Fibroblast of mammary gland (primary cell): ENCODE measurements at regions not wholly inside any gene's neighbourhood (a gene's known extent, or its start where the extent isn't known, plus 50 kb on each side); places are given as distances from the start of the nearest gene placed in this dataset.

Experiments used
- DNase-seq: peaks from one replicate; pipeline ENCODE4 v3.0.0-alpha.2; 2010; ENCODE audit warnings: low read depth
- H3K4me3 ChIP-seq: 2 replicates; pipeline ENCODE4 v1.5.1; 2011; ENCODE audit warnings: low read depth, mild to moderate bottlenecking, low read length, moderate library complexity; ENCODE audit not compliant: control insufficient read depth
- TF ChIP-seq, protein P1 (sequence below): conservative IDR thresholded peaks from 2 replicates; pipeline ENCODE4 v1.5.1; 2011; ENCODE audit warnings: low read depth, low read length, inconsistent platforms; ENCODE audit not compliant: control insufficient read depth, insufficient read depth

DNA sequence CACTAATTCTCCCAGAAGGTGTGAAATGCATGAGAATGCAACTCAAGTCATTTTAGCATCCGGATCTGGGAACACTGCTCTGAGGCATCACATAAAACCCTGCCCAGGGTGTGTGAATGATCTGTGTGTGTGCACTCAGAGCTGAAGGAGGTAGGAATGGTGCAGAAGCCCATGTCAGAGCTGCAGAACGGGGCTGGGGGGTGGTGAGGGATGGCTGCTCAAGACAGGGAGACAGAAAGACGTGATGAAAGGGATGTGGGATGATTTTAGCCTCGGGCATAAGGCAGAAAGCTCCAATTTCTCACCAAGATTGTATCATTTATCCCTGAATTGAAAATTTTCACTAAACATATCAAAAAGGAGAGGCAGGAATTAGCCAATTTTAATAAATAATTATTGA is 369.1 kb downstream of the EIPR1 start:
- H3K4me3 ChIP-seq, result no peak overlapping the region
- TF ChIP-seq, protein P1, sequence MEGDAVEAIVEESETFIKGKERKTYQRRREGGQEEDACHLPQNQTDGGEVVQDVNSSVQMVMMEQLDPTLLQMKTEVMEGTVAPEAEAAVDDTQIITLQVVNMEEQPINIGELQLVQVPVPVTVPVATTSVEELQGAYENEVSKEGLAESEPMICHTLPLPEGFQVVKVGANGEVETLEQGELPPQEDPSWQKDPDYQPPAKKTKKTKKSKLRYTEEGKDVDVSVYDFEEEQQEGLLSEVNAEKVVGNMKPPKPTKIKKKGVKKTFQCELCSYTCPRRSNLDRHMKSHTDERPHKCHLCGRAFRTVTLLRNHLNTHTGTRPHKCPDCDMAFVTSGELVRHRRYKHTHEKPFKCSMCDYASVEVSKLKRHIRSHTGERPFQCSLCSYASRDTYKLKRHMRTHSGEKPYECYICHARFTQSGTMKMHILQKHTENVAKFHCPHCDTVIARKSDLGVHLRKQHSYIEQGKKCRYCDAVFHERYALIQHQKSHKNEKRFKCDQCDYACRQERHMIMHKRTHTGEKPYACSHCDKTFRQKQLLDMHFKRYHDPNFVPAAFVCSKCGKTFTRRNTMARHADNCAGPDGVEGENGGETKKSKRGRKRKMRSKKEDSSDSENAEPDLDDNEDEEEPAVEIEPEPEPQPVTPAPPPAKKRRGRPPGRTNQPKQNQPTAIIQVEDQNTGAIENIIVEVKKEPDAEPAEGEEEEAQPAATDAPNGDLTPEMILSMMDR, result no peak
- DNase-seq, result no peak

DNA sequence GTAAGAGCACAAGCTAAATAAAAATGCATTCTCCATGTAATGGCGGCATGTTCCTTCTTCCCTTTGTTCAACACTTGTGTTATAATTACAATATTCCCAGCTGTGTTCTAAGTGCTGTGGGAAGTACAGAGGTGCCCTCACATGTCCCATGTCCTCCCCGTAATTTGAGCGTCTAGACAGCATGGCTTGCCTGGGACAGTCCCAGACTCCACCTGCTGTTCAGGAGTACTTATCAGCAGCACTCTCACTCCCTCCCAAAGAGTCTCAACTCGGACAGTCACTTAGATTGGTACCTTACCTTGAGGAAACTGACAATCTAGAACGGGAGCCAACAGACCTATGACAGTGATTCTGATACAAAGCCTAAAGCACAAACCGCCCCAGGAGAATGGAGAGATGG is 370.5 kb downstream of the EIPR1 start:
- TF ChIP-seq, protein P1, result no peak
- DNase-seq, result no peak
- no peak overlapping the region for H3K4me3 ChIP-seq

DNA sequence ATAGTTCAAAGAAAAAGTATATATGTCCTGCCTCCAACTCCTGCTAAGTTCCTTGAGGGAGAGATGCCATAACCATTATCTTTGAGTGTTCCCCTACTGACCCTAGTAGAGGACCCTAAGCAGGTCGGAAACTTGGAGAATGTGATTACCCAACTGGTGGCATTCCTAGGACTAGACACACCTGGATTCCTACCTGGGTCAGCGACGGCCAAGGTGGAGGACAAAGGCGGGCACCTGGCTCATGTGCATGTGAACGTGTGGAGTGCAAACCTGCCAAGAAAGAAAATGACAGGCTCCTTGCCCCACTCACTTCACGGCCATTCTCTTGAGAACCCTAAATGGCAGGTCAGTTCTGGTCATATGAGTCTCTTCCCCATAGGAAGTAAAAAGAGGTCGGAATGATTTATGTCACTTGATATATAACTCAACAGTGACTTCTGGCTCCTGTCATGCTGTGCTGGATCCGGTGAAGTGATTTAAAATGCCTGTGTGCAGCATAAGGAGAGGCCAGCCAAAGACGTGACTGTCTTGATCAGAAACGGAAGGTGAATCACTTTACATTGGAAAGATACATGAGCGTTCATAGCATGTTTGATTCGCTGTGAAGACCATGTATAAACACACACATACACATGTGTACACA is 371.6 kb downstream of the EIPR1 start:
- no peak overlapping the region for H3K4me3 ChIP-seq
- TF ChIP-seq, protein P1, result no peak
- no peak for DNase-seq

DNA sequence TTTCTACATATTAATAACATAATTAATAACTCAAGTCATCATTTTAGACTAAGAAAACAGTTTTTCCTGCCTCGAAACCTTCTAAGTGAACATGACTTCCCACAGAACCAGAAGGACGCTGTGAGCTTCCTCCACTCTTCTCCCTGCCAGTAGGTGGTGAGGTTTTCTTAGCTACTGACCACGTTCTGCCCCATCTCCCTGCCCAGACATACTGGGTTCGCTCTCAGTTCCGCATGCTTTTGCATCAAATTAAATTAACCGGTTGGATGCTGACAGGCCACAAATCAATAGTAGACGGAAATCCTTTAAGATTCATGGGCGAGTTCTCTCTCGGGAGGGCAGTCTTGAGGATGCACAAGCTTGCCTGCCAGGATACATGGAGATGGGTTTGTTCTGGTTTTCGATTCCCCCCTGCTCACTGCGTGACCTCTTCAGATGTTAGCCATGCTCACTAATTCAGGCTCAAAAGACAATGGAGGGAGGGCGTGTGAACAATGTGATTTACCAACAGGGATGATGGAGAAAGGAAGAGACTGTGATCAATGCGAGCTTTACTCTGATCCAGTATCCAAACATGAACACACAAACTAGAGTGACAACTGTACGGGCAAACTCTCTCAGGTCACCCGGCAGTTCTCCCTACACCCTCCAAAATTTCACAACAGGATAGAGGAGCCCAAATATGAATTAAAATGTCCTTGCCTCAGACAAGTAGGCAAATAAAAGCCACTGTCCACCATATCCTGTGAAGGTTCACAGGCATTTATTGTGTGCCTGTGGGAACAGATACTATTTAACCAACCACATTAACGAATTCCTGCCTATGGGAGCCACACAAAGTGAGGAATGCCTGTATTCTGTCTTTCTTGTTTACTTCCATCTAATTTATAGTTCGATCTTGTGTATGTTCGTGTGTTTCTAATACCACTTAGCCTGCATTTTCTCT is 375.7 kb downstream of the EIPR1 start:
- H3K4me3 ChIP-seq, result no peak overlapping the region
- peak; percentile 11 for DNase-seq
- TF ChIP-seq, protein P1, result peak; percentile 20

DNA sequence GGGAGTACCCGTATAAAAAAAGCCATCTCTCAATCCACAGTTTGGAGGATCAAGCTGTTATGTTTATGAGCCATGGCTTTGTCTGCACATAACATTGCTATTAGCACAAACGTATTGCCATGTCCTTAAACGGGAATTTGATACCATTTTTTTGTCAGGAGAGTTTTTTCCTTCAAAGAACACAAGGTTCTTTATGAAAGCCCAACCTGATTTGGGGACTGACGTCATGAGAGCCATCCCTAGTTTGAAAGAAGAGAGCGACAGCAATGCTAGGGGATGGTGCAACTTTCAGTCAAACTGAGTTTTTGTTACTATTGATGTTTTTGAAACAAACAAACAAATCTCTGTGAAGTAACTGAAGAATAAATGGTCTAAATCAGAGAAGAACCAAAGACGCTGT is 376.6 kb downstream of the EIPR1 start:
- DNase-seq, result no peak
- H3K4me3 ChIP-seq, result no peak overlapping the region
- TF ChIP-seq, protein P1, result no peak

DNA sequence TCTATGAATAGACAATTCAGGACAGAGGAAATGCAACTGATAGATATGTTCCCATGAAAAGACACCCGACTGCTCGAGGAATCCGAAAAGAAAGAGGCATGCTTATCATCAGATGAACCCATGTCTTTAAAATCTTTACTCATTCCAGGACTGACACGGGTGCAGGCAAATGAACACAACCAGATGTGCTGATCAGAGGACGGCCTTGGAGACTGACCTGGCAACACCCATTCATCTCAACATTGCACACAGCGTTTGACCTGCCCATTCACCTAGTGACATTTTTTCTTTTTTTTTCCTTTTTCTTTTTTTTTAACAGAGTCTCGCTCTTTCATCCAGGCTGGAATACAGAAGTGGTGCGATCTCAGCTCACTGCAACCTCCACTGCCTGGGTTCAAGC is 377.5 kb downstream of the EIPR1 start:
- no peak for DNase-seq
- TF ChIP-seq, protein P1, result no peak
- no peak overlapping the region for H3K4me3 ChIP-seq
